ENCODE measurements at regions not wholly inside any gene's neighbourhood (a gene's known extent, or its start where the extent isn't known, plus 50 kb on each side); places are given as distances from the start of the nearest gene placed in this dataset.

- TF ChIP-seq, protein P1, sequence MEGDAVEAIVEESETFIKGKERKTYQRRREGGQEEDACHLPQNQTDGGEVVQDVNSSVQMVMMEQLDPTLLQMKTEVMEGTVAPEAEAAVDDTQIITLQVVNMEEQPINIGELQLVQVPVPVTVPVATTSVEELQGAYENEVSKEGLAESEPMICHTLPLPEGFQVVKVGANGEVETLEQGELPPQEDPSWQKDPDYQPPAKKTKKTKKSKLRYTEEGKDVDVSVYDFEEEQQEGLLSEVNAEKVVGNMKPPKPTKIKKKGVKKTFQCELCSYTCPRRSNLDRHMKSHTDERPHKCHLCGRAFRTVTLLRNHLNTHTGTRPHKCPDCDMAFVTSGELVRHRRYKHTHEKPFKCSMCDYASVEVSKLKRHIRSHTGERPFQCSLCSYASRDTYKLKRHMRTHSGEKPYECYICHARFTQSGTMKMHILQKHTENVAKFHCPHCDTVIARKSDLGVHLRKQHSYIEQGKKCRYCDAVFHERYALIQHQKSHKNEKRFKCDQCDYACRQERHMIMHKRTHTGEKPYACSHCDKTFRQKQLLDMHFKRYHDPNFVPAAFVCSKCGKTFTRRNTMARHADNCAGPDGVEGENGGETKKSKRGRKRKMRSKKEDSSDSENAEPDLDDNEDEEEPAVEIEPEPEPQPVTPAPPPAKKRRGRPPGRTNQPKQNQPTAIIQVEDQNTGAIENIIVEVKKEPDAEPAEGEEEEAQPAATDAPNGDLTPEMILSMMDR (IDR thresholded peaks at IDR 0.05): no peak
- TF ChIP-seq POLR2A (IDR thresholded peaks at IDR 0.05): no peak
- Histone ChIP-seq H3K36me3 (no peaks in the 10 kb centered on the region), H3K27me3 (no peaks in the 10 kb centered on the region), H3K27ac (no peak overlapping the region), H3K4me3 (no peak overlapping the region), H3K4me1 (no peaks in the 10 kb centered on the region), H3K9me3 (peaks cover 0 to 10% (median 0%) of the 10 kb centered on the region in 12 donors)
- WGBS, 4 donors: 82 to 87% (median 83%) methylated on average over 2 of the region's 2 CpGs
- ATAC-seq (no peak), DNase-seq (no peak)
- intact Hi-C loops (cut with DNase I): no loop called here
Measured at GRCh38 chr21:15559660-15560059, 170.1 kb upstream of the USP25 start.

- TF ChIP-seq, protein P1 (IDR thresholded peaks at IDR 0.05): no peak
- no peak for TF ChIP-seq POLR2A (IDR thresholded peaks at IDR 0.05)
- Histone ChIP-seq H3K4me3 (no peak overlapping the region), H3K27me3 (no peaks in the 10 kb centered on the region), H3K9me3 (peaks cover 0 to 10% (median 0%) of the 10 kb centered on the region in 12 donors), H3K36me3 (no peaks in the 10 kb centered on the region), H3K27ac (no peak overlapping the region), H3K4me1 (no peaks in the 10 kb centered on the region)
- no peak for ATAC-seq
- intact Hi-C loops (cut with DNase I): no loop called here
- DNase-seq: no peak
- 86 to 89% (median 87%) methylated on average over 6 of the region's 6 CpGs for whole genome bisulfite sequencing, 4 donors
Measured at GRCh38 chr21:15560383-15561056, 169.3 kb upstream of the USP25 start.

GRCh38 chr21:15562748-15563147 lies 167.0 kb upstream of the USP25 start:
- TF ChIP-seq, protein P1 (IDR thresholded peaks at IDR 0.05): no peak
- TF ChIP-seq POLR2A (IDR thresholded peaks at IDR 0.05): no peak
- Histone ChIP-seq H3K36me3 (no peaks in the 10 kb centered on the region), H3K4me1 (no peaks in the 10 kb centered on the region), H3K27me3 (no peaks in the 10 kb centered on the region), H3K4me3 (no peak overlapping the region), H3K27ac (no peak overlapping the region), H3K9me3 (peaks cover 0 to under 1% (median 0%) of the 10 kb centered on the region in 12 donors)
- ATAC-seq (no peak), DNase-seq (no peak)
- intact Hi-C loops (cut with DNase I): no loop called here

- H3K27me3 ChIP-seq: no peaks in the 10 kb centered on the region
- H3K4me1 ChIP-seq: no peaks in the 10 kb centered on the region
- DNase-seq: no peak
- no peak overlapping the region for H3K4me3 ChIP-seq
- intact Hi-C loops (cut with DNase I): no loop called here
- H3K27ac ChIP-seq: no peak overlapping the region
- TF ChIP-seq POLR2A (IDR thresholded peaks at IDR 0.05): no peak
- TF ChIP-seq, protein P1 (IDR thresholded peaks at IDR 0.05): no peak
- peaks cover 0 to 5% (median 0%) of the 10 kb centered on the region in 12 donors for H3K9me3 ChIP-seq
- no peak for ATAC-seq
- H3K36me3 ChIP-seq: no peaks in the 10 kb centered on the region
- 22 to 38% (median 28%) methylated on average over 4 of the region's 4 CpGs for WGBS, 4 donors
Measured at GRCh38 chr21:15564907-15565306, 164.9 kb upstream of the USP25 start.

Data from heart left ventricle (tissue), 16 donors.